GM12873 (cell line): ENCODE measurements at regions not wholly inside any gene's neighbourhood (a gene's known extent, or its start where the extent isn't known, plus 50 kb on each side); places are given as distances from the start of the nearest gene placed in this dataset.

Source experiments
- CTCF ChIP-seq: IDR thresholded peaks from 2 replicates; pipeline ENCODE4 v1.5.1; 2012; ENCODE audit warnings: low read depth, mild to moderate bottlenecking, moderate library complexity, low read length, control low read depth; ENCODE audit not compliant: insufficient read depth; ENCODE audit errors: missing control alignments

DNA sequence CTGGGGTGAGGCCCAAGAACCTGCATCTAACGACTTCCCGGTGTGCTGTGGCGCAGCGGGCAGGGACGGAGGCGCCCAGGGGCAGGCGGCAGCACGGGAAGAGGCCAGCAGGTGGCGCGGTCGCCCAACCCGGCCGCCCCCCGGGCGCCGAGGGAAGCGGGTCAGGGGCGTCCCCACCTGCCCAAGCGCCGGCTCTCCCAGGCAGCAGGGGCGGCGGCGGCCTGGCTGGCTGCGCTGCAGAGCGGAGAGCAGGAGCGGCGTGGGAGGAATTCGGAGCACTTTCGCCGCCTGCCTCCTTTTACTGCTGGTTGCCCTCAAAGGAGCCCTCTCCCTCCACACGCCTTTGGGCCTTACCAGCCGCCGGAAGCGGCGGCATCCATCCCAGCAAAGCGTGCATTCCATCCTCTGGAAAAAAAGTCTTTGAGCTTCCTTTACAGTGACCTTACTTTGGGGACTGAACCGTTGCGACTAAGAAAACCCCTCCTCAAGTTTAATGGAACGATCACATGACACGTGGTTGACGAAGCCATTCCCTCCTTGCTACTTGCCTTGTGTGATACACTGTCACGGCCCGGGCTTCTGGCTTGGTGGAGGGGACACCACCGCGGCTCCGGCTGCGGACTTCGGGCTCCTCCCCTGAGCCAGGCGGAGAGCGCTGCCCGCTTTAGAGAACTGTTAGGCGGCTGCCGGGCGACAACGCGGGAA is 106.8 kb upstream of the CLMP start:
- TF ChIP-seq CTCF, result peak; percentile 81

- no peak for TF ChIP-seq CTCF
Measured at GRCh38 chr11:123301013-123301591, 106.1 kb upstream of the CLMP start.

- TF ChIP-seq CTCF, result no peak
Measured at GRCh38 chr11:123299721-123300120, 104.7 kb upstream of the CLMP start.

- TF ChIP-seq CTCF, result no peak
Measured at GRCh38 chr11:123298488-123299447, 103.7 kb upstream of the CLMP start.

DNA sequence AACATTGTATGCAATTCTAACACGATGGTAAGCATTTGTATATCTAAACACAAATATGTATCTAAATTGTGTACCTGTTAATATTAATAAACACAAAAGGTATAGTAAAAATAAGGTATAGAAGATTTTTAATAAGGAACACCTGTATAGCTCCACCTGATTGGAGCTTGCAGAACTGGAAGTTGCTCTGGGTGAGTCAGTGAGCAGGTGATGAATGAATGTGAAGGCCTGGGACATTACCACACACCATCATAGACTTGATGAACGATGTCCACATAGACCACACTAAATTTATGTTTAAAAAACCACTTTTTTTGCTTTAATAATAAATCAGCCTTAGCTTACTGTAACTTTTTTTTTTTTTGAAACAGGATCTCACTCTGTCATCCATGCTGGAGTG is 97.6 kb upstream of the CLMP start:
- no peak for TF ChIP-seq CTCF

GRCh38 chr11:123291201-123291869 is 96.3 kb upstream of the CLMP start:
- no peak for TF ChIP-seq CTCF
